Mesodermal cell (in vitro differentiated cells): ENCODE measurements at regions not wholly inside any gene's neighbourhood (a gene's known extent, or its start where the extent isn't known, plus 50 kb on each side); places are given as distances from the start of the nearest gene placed in this dataset.
"Not testable (repeated sequence)": the region's sequence is repeated elsewhere in the genome, so short reads cannot be mapped to it uniquely, and the experiment has no call there.

ENCODE experiments used
- H3K27ac ChIP-seq: 2 replicates; pipeline ENCODE4 v1.7.0; 2013; ENCODE audit warnings: mild to moderate bottlenecking, low read depth, low read length, moderate library complexity; ENCODE audit not compliant: severe bottlenecking
- H3K36me3 ChIP-seq: 2 replicates; pipeline ENCODE4 v1.7.1; 2013; ENCODE audit warnings: mild to moderate bottlenecking, low read length, moderate library complexity; ENCODE audit not compliant: control insufficient read depth, insufficient read depth
- H3K4me1 ChIP-seq: one replicate; pipeline ENCODE4 v1.7.1; 2013; ENCODE audit warnings: mild to moderate bottlenecking, low read length; ENCODE audit not compliant: insufficient read depth, control insufficient read depth, poor library complexity, severe bottlenecking
- H3K4me3 ChIP-seq: 2 replicates; pipeline ENCODE4 v1.7.0; 2013; ENCODE audit warnings: low read length, control low read depth, mild to moderate bottlenecking; ENCODE audit not compliant: insufficient read depth, poor library complexity, severe bottlenecking; ENCODE audit errors: extremely low read depth
- H3K9me3 ChIP-seq: 2 replicates; pipeline ENCODE4 v1.7.1; 2013; ENCODE audit warnings: mild to moderate bottlenecking, low read length, moderate library complexity; ENCODE audit not compliant: control insufficient read depth
- WGBS, 2 experiments: methylation state at CpG; one replicate each; pipeline ENCODE4 v1.1.5; 2013; ENCODE audit warnings: missing lambda C conversion rate in 2 of 2; ENCODE audit not compliant: insufficient coverage in 2 of 2; 5-methylcytosine and 5-hydroxymethylcytosine counted together

DNA sequence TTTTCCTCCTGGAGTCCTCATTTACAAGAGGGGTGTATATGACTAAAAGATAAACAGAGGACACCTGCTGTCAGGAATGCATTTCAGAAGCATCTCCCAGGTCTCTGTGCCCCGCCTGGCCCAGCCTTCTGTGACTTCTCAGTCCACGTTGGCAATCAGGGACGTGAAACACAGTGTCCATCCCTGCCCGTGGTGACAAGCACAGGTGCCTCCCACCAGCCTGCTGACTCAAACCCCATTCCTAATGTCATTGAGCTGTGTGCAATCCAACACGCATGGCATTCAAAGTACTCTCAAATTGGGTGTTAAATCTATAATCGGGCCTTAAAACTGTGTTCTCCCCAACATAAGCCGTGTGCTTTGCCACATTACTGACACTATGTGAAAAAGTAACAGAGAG, 343.2 kb downstream of the EIPR1 start:
- Histone ChIP-seq H3K4me1 (no peaks in the 10 kb centered on the region), H3K9me3 (no peaks in the 10 kb centered on the region), H3K4me3 (no peak overlapping the region), H3K27ac (no peak overlapping the region), H3K36me3 (no peaks in the 10 kb centered on the region)
- 65 to 76% methylated on average over 7 of the region's 7 CpGs for WGBS, 2 experiments

GRCh38 chr2:3033315-3033714, 344.3 kb downstream of the EIPR1 start:
- H3K27ac ChIP-seq = no peak overlapping the region
- 80 to 84% methylated on average over 5 to 8 of the region's 8 CpGs for WGBS, 2 experiments
- no peaks in the 10 kb centered on the region for H3K4me1 ChIP-seq
- H3K9me3 ChIP-seq = no peaks in the 10 kb centered on the region
- H3K36me3 ChIP-seq = no peaks in the 10 kb centered on the region
- no peak overlapping the region for H3K4me3 ChIP-seq

DNA sequence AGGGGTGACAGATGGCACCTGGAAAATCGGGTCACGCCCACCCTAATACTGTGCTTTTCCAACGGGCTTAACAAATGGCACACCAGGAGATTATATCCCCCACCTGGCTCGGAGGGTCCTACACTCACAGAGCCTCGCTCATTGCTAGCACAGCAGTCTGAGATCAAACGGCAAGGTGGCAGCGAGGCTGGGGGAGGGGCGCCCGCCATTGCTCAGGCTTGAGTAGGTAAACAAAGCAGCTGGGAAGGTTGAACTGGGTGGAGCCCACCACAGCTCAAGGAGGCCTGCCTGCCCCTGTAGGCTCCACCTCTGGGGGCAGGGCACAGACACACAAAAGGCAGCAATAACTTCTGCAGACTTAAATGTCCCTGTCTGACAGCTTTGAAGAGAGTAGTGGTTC, 346.8 kb downstream of the EIPR1 start:
- H3K4me3 ChIP-seq, H3K27ac ChIP-seq, H3K4me1 ChIP-seq, H3K9me3 ChIP-seq, H3K36me3 ChIP-seq: not testable (repeated sequence)
- WGBS, 2 experiments = 87 to 100% methylated on average over 3 to 4 of the region's 9 CpGs

DNA sequence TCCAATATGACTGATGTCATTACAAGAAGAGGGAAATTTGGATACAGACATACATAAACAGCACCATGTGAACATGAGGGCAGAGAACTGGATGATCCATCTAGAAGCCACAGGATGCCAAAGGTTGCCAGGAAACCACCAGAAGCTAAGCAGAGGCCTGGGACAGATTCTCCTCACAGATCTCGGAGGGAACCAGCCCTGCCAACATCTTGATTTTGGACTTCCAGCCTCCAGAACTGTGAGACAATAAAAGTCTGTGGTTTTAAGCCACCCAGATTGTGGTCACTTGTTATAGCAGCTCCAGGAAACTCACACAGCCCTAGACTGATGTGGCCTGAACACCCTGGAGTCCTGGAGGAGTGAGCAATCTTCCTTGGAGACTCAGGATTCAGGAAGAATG, 351.6 kb downstream of the EIPR1 start:
- 78 to 80% methylated on average over 1 of the region's 1 CpG for WGBS, 2 experiments
- Histone ChIP-seq H3K27ac (no peak overlapping the region), H3K4me1 (no peaks in the 10 kb centered on the region), H3K4me3 (no peak overlapping the region), H3K9me3 (no peaks in the 10 kb centered on the region), H3K36me3 (no peaks in the 10 kb centered on the region)

GRCh38 chr2:3025261-3025660, 352.4 kb downstream of the EIPR1 start:
- Histone ChIP-seq H3K4me3 (no peak overlapping the region), H3K9me3 (no peaks in the 10 kb centered on the region), H3K27ac (no peak overlapping the region), H3K4me1 (no peaks in the 10 kb centered on the region), H3K36me3 (no peaks in the 10 kb centered on the region)
- WGBS, 2 experiments = 69 to 71% methylated on average over 4 to 6 of the region's 6 CpGs

DNA sequence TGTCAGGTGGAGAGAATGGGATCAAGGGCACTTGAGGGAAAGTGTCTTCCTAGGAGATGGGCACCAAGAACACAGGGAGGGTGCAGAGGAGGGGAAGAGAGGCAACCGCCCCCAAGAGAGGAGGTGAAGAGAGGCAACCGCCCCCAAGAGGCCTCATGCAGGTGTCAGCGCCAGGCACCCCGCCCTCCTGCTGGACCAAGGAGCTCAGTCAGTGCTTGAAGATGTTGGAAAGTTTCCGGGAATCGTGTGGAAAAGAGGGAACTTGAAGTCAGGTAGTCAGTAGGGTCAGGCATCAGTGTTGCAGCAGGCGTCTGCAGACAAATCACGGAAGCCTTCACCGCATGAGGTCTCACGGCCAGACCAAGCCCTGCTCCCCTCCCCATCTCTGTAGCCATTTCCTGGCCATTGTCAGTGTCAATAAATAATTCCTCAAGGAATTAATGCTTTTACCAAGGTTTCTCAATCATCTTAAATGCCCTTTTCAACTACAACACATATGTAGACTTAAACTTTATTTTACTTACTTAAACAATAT, 353.1 kb downstream of the EIPR1 start:
- WGBS, 2 experiments = 75 to 79% methylated on average over 10 of the region's 10 CpGs
- no peaks in the 10 kb centered on the region for H3K9me3 ChIP-seq
- H3K27ac ChIP-seq = no peak overlapping the region
- no peaks in the 10 kb centered on the region for H3K36me3 ChIP-seq
- H3K4me1 ChIP-seq = no peaks in the 10 kb centered on the region
- no peak overlapping the region for H3K4me3 ChIP-seq

DNA sequence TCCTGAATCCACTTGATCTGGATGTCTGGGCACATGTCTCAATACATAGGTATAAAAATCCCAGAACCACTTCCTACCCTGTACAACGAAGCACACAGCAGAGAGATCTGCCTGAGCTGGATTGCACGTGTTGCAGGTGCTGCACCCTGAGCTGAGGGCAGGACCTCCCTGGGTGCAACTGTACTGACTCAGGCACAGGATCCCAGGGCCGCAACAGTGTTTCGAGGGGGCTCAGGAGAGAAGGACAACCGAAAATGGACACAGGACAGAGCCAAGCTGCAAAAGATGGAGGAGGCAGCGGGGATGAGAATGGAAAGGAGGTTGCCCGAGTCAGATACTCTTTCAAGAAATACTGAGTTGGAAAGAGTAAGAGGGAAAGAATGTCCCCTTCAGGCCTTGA, 354.1 kb downstream of the EIPR1 start:
- Histone ChIP-seq H3K4me3 (no peak overlapping the region), H3K9me3 (no peaks in the 10 kb centered on the region), H3K27ac (no peak overlapping the region), H3K4me1 (no peaks in the 10 kb centered on the region), H3K36me3 (no peaks in the 10 kb centered on the region)
- WGBS, 2 experiments = 79 to 87% methylated on average over 7 of the region's 7 CpGs

- H3K9me3 ChIP-seq = no peaks in the 10 kb centered on the region
- H3K4me3 ChIP-seq = no peak overlapping the region
- H3K27ac ChIP-seq = no peak overlapping the region
- no peaks in the 10 kb centered on the region for H3K36me3 ChIP-seq
- H3K4me1 ChIP-seq = no peaks in the 10 kb centered on the region
- whole genome bisulfite sequencing, 2 experiments = 87 to 89% methylated on average over 4 to 7 of the region's 9 CpGs
Observed at GRCh38 chr2:3022841-3023372, 354.7 kb downstream of the EIPR1 start.

- Histone ChIP-seq H3K4me1 (no peaks in the 10 kb centered on the region), H3K9me3 (no peaks in the 10 kb centered on the region), H3K27ac (no peak overlapping the region), H3K36me3 (no peaks in the 10 kb centered on the region), H3K4me3 (no peak overlapping the region)
- WGBS, 2 experiments = 85 to 90% methylated on average over 8 of the region's 8 CpGs
Observed at GRCh38 chr2:3021720-3022119, 355.9 kb downstream of the EIPR1 start.

DNA sequence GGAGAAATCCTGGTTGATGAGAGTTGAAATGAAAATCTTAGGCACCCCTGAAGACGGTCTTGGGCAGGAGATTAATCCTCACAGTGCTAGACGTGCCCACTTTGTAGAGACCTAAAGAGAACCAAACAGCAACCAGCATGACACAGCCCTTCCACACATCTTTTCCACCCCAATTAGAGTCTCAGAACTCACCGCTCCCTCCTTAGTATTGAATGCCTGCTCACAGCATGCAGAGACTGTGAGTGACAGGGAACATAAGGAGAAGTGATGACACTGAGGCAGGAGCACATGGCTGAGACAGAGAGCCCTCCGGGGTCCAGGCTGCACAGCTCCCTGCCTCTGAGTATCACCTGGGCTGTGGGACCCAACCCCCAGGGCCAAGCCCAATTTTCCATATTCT, 367.6 kb downstream of the EIPR1 start:
- Histone ChIP-seq H3K36me3 (no peaks in the 10 kb centered on the region), H3K9me3 (no peaks in the 10 kb centered on the region), H3K27ac (no peak overlapping the region), H3K4me3 (no peak overlapping the region), H3K4me1 (no peaks in the 10 kb centered on the region)
- 75 to 83% methylated on average over 2 to 3 of the region's 4 CpGs for WGBS, 2 experiments

GRCh38 chr2:3009483-3009882, 368.1 kb downstream of the EIPR1 start:
- Histone ChIP-seq H3K27ac (no peak overlapping the region), H3K4me1 (no peaks in the 10 kb centered on the region), H3K9me3 (no peaks in the 10 kb centered on the region), H3K36me3 (no peaks in the 10 kb centered on the region), H3K4me3 (no peak overlapping the region)
- WGBS, 2 experiments = 83 to 92% methylated on average over 6 of the region's 7 CpGs
